ENCODE measurements at regions not wholly inside any gene's neighbourhood (a gene's known extent, or its start where the extent isn't known, plus 50 kb on each side); places are given as distances from the start of the nearest gene placed in this dataset.

GRCh38 chr3:187946163-187946691, 201.0 kb upstream of the BCL6 start:
- Histone ChIP-seq H3K27ac (ENCODE audit: low read depth, low read length) (no peak overlapping the region), H2AFZ (ENCODE audit: low read depth, low read length, poor library complexity, severe bottlenecking) (no peak overlapping the region), H3K4me2 (ENCODE audit: low read length) (no peak overlapping the region), H3K9me3 (ENCODE audit: control insufficient read depth in 1 of 2, insufficient read depth in 1 of 2, low read depth in 1 of 2, low read length in 2 of 2) (no peaks in the 10 kb centered on the region), H3K27me3 (ENCODE audit: insufficient read depth, low read length) (no peaks in the 10 kb centered on the region; the same call in 1 of the 2 replicates), H3K36me3 (ENCODE audit: control insufficient read depth in 1 of 2, insufficient read depth in 2 of 2, low read length in 2 of 2) (no peaks in the 10 kb centered on the region), H3K9me2 (ENCODE audit: insufficient read depth) (no peaks in the 10 kb centered on the region), H3K4me3 (replicated peaks in 1 of 2; ENCODE audit: low read depth in 1 of 2, low read length in 2 of 2) (no peak overlapping the region), H4K20me1 (ENCODE audit: insufficient read depth) (no peaks in the 10 kb centered on the region), H3K79me2 (ENCODE audit: insufficient read depth, low read length) (no peaks in the 10 kb centered on the region), H3K9ac (ENCODE audit: low read length) (no peak overlapping the region), H3K4me1 (ENCODE audit: control insufficient read depth in 1 of 2, insufficient read depth in 2 of 2, low read length in 2 of 2) (no peaks in the 10 kb centered on the region)
- BruUV-seq (replicated peaks): no TSS peak
- DNase-seq (ENCODE audit: low read depth, low spot score) (no peak), ATAC-seq (no peak)
- no peak for TF ChIP-seq JUND (IDR thresholded peaks at IDR 0.05)
- TF ChIP-seq ATF3 (IDR thresholded peaks at IDR 0.05): no peak
- no peak for TF ChIP-seq TCF7L2 (IDR thresholded peaks at IDR 0.05; ENCODE audit: borderline replicate concordance, extremely low read depth, insufficient read depth, insufficient read length)
- TF ChIP-seq POLR2A (IDR thresholded peaks at IDR 0.05; ENCODE audit: borderline replicate concordance, extremely low read depth, insufficient read depth, insufficient read length): no peak
- no peak for TF ChIP-seq ZFX (IDR thresholded peaks at IDR 0.05)
- no peak for TF ChIP-seq MAX (IDR thresholded peaks at IDR 0.05)
- TF ChIP-seq RAD21 (IDR thresholded peaks at IDR 0.05; ENCODE audit: low read depth): no peak
- no peak for TF ChIP-seq ZNF274 (IDR thresholded peaks at IDR 0.05; ENCODE audit: low read depth, low read length)
- no peak for TF ChIP-seq SRF (IDR thresholded peaks at IDR 0.05; ENCODE audit: low read depth)
- TF ChIP-seq EZH2 (IDR thresholded peaks at IDR 0.05): no peak
- no peak for TF ChIP-seq SIN3A (IDR thresholded peaks at IDR 0.05; ENCODE audit: low read depth)
- no peak for TF ChIP-seq EGR1 (IDR thresholded peaks at IDR 0.05; ENCODE audit: low read depth)
- TF ChIP-seq CTCF (IDR thresholded peaks at IDR 0.05 in 2 of 3, conservative IDR thresholded peaks at IDR 0.05 in 1 of 3; ENCODE audit: borderline replicate concordance in 1 of 3, insufficient read depth in 1 of 3, low read depth in 2 of 3, low read length in 2 of 3): no peak
- TF ChIP-seq CBX3 (IDR thresholded peaks at IDR 0.05; ENCODE audit: low read depth): no peak
- no peak for TF ChIP-seq POLR2AphosphoS5 (IDR thresholded peaks at IDR 0.05; ENCODE audit: low read depth, low read length)
- intact Hi-C loops (cut with micrococcal nuclease): no loop called here
- RAD21 ChIA-PET (ENCODE audit: low non-redundant PET in 1 of 2, low total read pairs in 2 of 2, uncharacterized antibody in 2 of 2, unreplicated experiment in 2 of 2): no interaction called here
- POLR2A ChIA-PET: no interaction called here
- CTCF ChIA-PET: no interaction called here

Measured in HCT116 (cell line).